Astrocyte (in vitro differentiated cells and primary cell): ENCODE measurements at regions not wholly inside any gene's neighbourhood (a gene's known extent, or its start where the extent isn't known, plus 50 kb on each side); places are given as distances from the start of the nearest gene placed in this dataset.

Source experiments
- CTCF ChIP-seq: IDR thresholded peaks from 2 replicates; pipeline ENCODE4 v1.5.1; 2011; ENCODE audit warnings: low read depth, mild to moderate bottlenecking, inconsistent platforms, low read length, moderate library complexity; ENCODE audit not compliant: insufficient read depth
- EZH2 ChIP-seq: IDR thresholded peaks from 2 replicates; pipeline ENCODE4 v1.6.1; 2012; ENCODE audit warnings: mild to moderate bottlenecking, low read length, inconsistent platforms; ENCODE audit not compliant: insufficient read depth

DNA sequence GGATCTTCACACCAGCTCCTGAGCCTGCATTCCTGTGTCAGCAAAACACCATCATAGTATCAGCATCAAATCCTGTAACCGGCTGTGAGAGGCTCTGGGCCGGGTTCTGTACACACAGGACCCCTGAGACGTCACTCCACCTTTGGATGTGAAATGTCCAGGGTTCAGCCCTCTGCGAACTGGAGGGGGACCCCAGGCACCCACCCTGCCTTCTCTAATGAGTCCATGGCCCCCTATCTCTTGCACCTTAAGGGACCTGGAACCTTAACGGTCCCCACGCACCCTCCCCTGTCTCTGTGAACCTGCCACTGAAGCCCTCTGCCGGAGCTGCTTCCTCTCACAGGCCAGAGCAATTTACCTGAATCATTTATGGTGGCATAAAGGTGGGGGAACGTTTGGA is 257.8 kb downstream of the NPHP4 start:
- TF ChIP-seq CTCF (no peak), EZH2 (no peak)
